T-helper 9 cell (primary cell): ENCODE measurements at regions not wholly inside any gene's neighbourhood (a gene's known extent, or its start where the extent isn't known, plus 50 kb on each side); places are given as distances from the start of the nearest gene placed in this dataset.
"Not testable (repeated sequence)": the region's sequence is repeated elsewhere in the genome, so short reads cannot be mapped to it uniquely, and the experiment has no call there.

Source experiments
- DNase-seq: peaks from one replicate; pipeline ENCODE4 v3.0.0-alpha.2; 2020

- no peak for DNase-seq
These were observed 407.3 kb upstream of the CBLB start for GRCh38 chr3:106276151-106276550.

- no peak for DNase-seq
These were observed 408.2 kb upstream of the CBLB start for GRCh38 chr3:106276755-106277612.

- no peak for DNase-seq
These were observed 408.9 kb upstream of the CBLB start for GRCh38 chr3:106277731-106278130.

GRCh38 chr3:106281221-106281620 lies 412.4 kb upstream of the CBLB start:
- DNase-seq, result no peak

- no peak for DNase-seq
These were observed 414.1 kb upstream of the CBLB start for GRCh38 chr3:106282943-106283342.

- DNase-seq, result no peak
These were observed 420.0 kb upstream of the CBLB start for GRCh38 chr3:106288781-106289180.

- no peak for DNase-seq
These were observed 421.6 kb upstream of the CBLB start for GRCh38 chr3:106290304-106290997.

GRCh38 chr3:106293161-106293560 lies 424.3 kb upstream of the CBLB start:
- DNase-seq, result no peak

- no peak for DNase-seq
These were observed 425.3 kb upstream of the CBLB start for GRCh38 chr3:106294121-106294520.

- DNase-seq, result no peak
These were observed 427.2 kb upstream of the CBLB start for GRCh38 chr3:106296062-106296461.

- DNase-seq, result no peak
These were observed 430.7 kb upstream of the CBLB start for GRCh38 chr3:106299300-106300098.

- DNase-seq, result no peak
These were observed 433.8 kb upstream of the CBLB start for GRCh38 chr3:106302451-106303221.

GRCh38 chr3:106303766-106304165 lies 435.0 kb upstream of the CBLB start:
- DNase-seq, result no peak

- DNase-seq, result no peak
These were observed 436.3 kb upstream of the CBLB start for GRCh38 chr3:106305127-106305526.

GRCh38 chr3:106305882-106306435 lies 437.1 kb upstream of the CBLB start:
- no peak for DNase-seq

GRCh38 chr3:106309274-106309673 lies 440.5 kb upstream of the CBLB start:
- DNase-seq, result no peak

- DNase-seq, result not testable (repeated sequence)
These were observed 441.0 kb upstream of the CBLB start for GRCh38 chr3:106309798-106310197.

GRCh38 chr3:106317141-106318055 lies 448.6 kb upstream of the CBLB start:
- no peak for DNase-seq

- DNase-seq, result not testable (repeated sequence)
These were observed 452.6 kb upstream of the CBLB start for GRCh38 chr3:106321438-106321837.

GRCh38 chr3:106323586-106323985 lies 454.8 kb upstream of the CBLB start:
- DNase-seq, result no peak
